A549 (cell line): ENCODE measurements at regions not wholly inside any gene's neighbourhood (a gene's known extent, or its start where the extent isn't known, plus 50 kb on each side); places are given as distances from the start of the nearest gene placed in this dataset.

ENCODE experiments used
- ATAC-seq, 2 experiments: fragments of 200-7000 bp in 1 of 2; fragments of >200 bp in 1 of 2; cut with Nextera tagmentation in 1 of 2; cut with Tn5 transposase in 1 of 2; 3 replicates each; pipeline versions ENCODE4 v1.8.0 to v1.9.1; 2018 to 2020; ENCODE audit warnings: mild to moderate bottlenecking in 1 of 2, moderate library complexity in 1 of 2
- CTCF ChIA-PET: fragments of 300-600 bp; sonication (Branson Sonifier 250); formaldehyde crosslinking; extraction: SDS; loops from one replicate; lab custom pipeline; 2021; ENCODE audit warnings: antibody characterized with exemption, inconsistent platforms; lab: Yijun Ruan, JAX
- POLR2A ChIA-PET: fragments of 350-600 bp; formaldehyde crosslinking; extraction: SDS; loops from one replicate; lab custom pipeline; 2021; ENCODE audit warnings: antibody characterized with exemption, inconsistent platforms; lab: Yijun Ruan, JAX
- DNase-seq, 2 experiments: peaks; one replicate each; pipeline versions ENCODE4 v3.0.0 to v3.0.0-alpha.2; 2011 to 2016; ENCODE audit warnings: low read depth in 1 of 2, low spot score in 1 of 2
- FAIRE-seq: peaks from 2 replicates; lab custom pipeline; 2011; peaks lifted over from hg19 to GRCh38; lab: Jason Lieb, UNC
- H3K27ac ChIP-seq, 2 experiments: fragments of >200 bp; sonication (Bioruptor Twin); formaldehyde crosslinking; 3 replicates each; pipeline ENCODE4 v1.5.1; 2016 to 2017
- H3K4me1 ChIP-seq: fragments of >200 bp; sonication (Bioruptor Twin); formaldehyde crosslinking; 3 replicates; pipeline ENCODE4 v1.6.1; 2016
- H3K4me2 ChIP-seq: fragments of >200 bp; sonication (Bioruptor Twin); formaldehyde crosslinking; 3 replicates; pipeline ENCODE4 v1.6.1; 2016
- H3K4me3 ChIP-seq: fragments of >200 bp; sonication (Bioruptor Twin); formaldehyde crosslinking; 3 replicates; pipeline ENCODE4 v1.5.1; 2016
- H3K9me3 ChIP-seq: fragments of >200 bp; sonication (Bioruptor Twin); formaldehyde crosslinking; 3 replicates; pipeline ENCODE4 v1.6.1; 2016
- ATOH8 ChIP-seq: fragments of 250-450 bp; sonication (Bioruptor Pico); IDR thresholded peaks from 2 replicates; pipeline ENCODE4 v1.5.0; 2020; ENCODE audit warnings: low read depth, mild to moderate bottlenecking, moderate library complexity
- BHLHE40 ChIP-seq: IDR thresholded peaks from 2 replicates; pipeline ENCODE4 v1.6.1; 2012; ENCODE audit warnings: low read depth, low read length, inconsistent platforms
- CBX8 ChIP-seq: fragments of 200-600 bp; sonication (generic); IDR thresholded peaks from 2 replicates; pipeline ENCODE4 v1.6.1; 2016
- CHD4 ChIP-seq: fragments of 200-600 bp; sonication (generic); IDR thresholded peaks from 2 replicates; pipeline ENCODE4 v1.6.1; 2016; ENCODE audit warnings: antibody characterized with exemption, mild to moderate bottlenecking, borderline replicate concordance
- EHF ChIP-seq: fragments of 250-450 bp; sonication (Bioruptor Pico); IDR thresholded peaks from 2 replicates; pipeline ENCODE4 v1.5.0; 2020; ENCODE audit warnings: mild to moderate bottlenecking
- FOSB ChIP-seq: fragments of 250-450 bp; sonication (Bioruptor Pico); IDR thresholded peaks from 2 replicates; pipeline ENCODE4 v1.5.0; 2020; ENCODE audit warnings: mild to moderate bottlenecking, moderate library complexity
- FOSL2 ChIP-seq, 2 experiments: fragments of 450-650 bp in 1 of 2; fragments of >200 bp in 1 of 2; sonication (Bioruptor Twin) in 1 of 2; formaldehyde crosslinking; IDR thresholded peaks; 2 replicates each; pipeline versions ENCODE4 v1.5.0 to v1.6.1; 2016 to 2020; ENCODE audit warnings: mild to moderate bottlenecking in 1 of 2, moderate library complexity in 1 of 2
- FOXS1 ChIP-seq: fragments of 250-450 bp; sonication (Bioruptor Pico); IDR thresholded peaks from 2 replicates; pipeline ENCODE4 v1.5.0; 2020; ENCODE audit warnings: mild to moderate bottlenecking, moderate library complexity
- GATA3 ChIP-seq: IDR thresholded peaks from 2 replicates; pipeline ENCODE4 v1.6.1; 2012; ENCODE audit warnings: borderline replicate concordance
- HEYL ChIP-seq: fragments of 250-450 bp; sonication (Bioruptor Pico); IDR thresholded peaks from 2 replicates; pipeline ENCODE4 v1.8.0; 2021; ENCODE audit warnings: mild to moderate bottlenecking, moderate library complexity
- HOXA7 ChIP-seq: fragments of 250-450 bp; sonication (Bioruptor Pico); IDR thresholded peaks from 2 replicates; pipeline ENCODE4 v1.5.0; 2020; ENCODE audit warnings: mild to moderate bottlenecking, moderate library complexity
- HOXB13 ChIP-seq: fragments of 250-450 bp; sonication (Bioruptor Pico); IDR thresholded peaks from 2 replicates; pipeline ENCODE4 v1.5.0; 2020; ENCODE audit warnings: low read depth, mild to moderate bottlenecking, moderate library complexity
- HOXB5 ChIP-seq: fragments of 250-450 bp; sonication (Bioruptor Pico); IDR thresholded peaks from 2 replicates; pipeline ENCODE4 v1.5.0; 2020; ENCODE audit warnings: mild to moderate bottlenecking, moderate library complexity
- JUN ChIP-seq, 2 experiments: fragments of >200 bp; sonication (Bioruptor Twin); formaldehyde crosslinking; IDR thresholded peaks; 2 replicates in 1 of 2; 3 replicates in 1 of 2; pipeline ENCODE4 v1.6.1; 2016 to 2017
- JUNB ChIP-seq: fragments of >200 bp; sonication (Bioruptor Twin); formaldehyde crosslinking; IDR thresholded peaks from 2 replicates; pipeline ENCODE4 v1.6.1; 2016
- KDM5A ChIP-seq: fragments of 200-600 bp; sonication (generic); IDR thresholded peaks from 2 replicates; pipeline ENCODE4 v1.6.1; 2016; ENCODE audit warnings: antibody characterized with exemption, mild to moderate bottlenecking
- MAZ ChIP-seq: fragments of 150-350 bp; IDR thresholded peaks from 2 replicates; pipeline ENCODE4 v1.6.1; 2014; ENCODE audit warnings: antibody characterized with exemption, low read depth, low read length, borderline replicate concordance
- NPAS2 ChIP-seq: fragments of 250-450 bp; sonication (Bioruptor Pico); IDR thresholded peaks from 2 replicates; pipeline ENCODE4 v1.8.0; 2022; ENCODE audit warnings: mild to moderate bottlenecking, moderate library complexity, borderline replicate concordance
- RARB ChIP-seq: fragments of 250-450 bp; sonication (Bioruptor Pico); IDR thresholded peaks from 2 replicates; pipeline ENCODE4 v1.8.0; 2021; ENCODE audit warnings: mild to moderate bottlenecking, moderate library complexity
- RCOR1 ChIP-seq: fragments of 150-350 bp; IDR thresholded peaks from 2 replicates; pipeline ENCODE4 v1.6.1; 2014; ENCODE audit warnings: antibody characterized with exemption, low read length, low read depth
- RFX5 ChIP-seq: fragments of 450-650 bp; IDR thresholded peaks from 2 replicates; pipeline ENCODE4 v1.7.1; 2014; ENCODE audit warnings: antibody characterized with exemption, mild to moderate bottlenecking, moderate library complexity
- RNF2 ChIP-seq: fragments of 200-600 bp; sonication (generic); IDR thresholded peaks from 2 replicates; pipeline ENCODE4 v1.6.1; 2016; ENCODE audit warnings: low read depth, mild to moderate bottlenecking, antibody characterized with exemption, moderate library complexity, borderline replicate concordance
- SREBF2 ChIP-seq: fragments of 450-650 bp; IDR thresholded peaks from 2 replicates; pipeline ENCODE4 v1.6.1; 2014; ENCODE audit warnings: mild to moderate bottlenecking, moderate library complexity
- ZNF302 ChIP-seq: fragments of 250-450 bp; sonication (Bioruptor Pico); IDR thresholded peaks from 2 replicates; pipeline ENCODE4 v1.9.0; 2021; ENCODE audit warnings: inconsistent platforms, mild to moderate bottlenecking, moderate library complexity
- ZSCAN20 ChIP-seq: fragments of 250-450 bp; sonication (Bioruptor Pico); IDR thresholded peaks from 2 replicates; pipeline ENCODE4 v1.8.0; 2022; ENCODE audit warnings: mild to moderate bottlenecking, moderate library complexity
- WGBS: methylation state at CpG from one replicate; pipeline ENCODE4 v1.1.6; 2017; ENCODE audit errors: missing lambda C conversion rate; 5-methylcytosine and 5-hydroxymethylcytosine counted together
- TF ChIP-seq, protein P1 (sequence below): fragments of >200 bp; sonication (Bioruptor Twin); formaldehyde crosslinking; IDR thresholded peaks from 3 replicates; pipeline ENCODE4 v1.5.1; 2016
- TF ChIP-seq, protein P2 (sequence below): IDR thresholded peaks from 2 replicates; pipeline ENCODE4 v1.6.1; 2012; ENCODE audit warnings: low read depth, borderline replicate concordance
- TF ChIP-seq, protein P3 (sequence below): fragments of 150-350 bp; IDR thresholded peaks from 2 replicates; pipeline ENCODE4 v1.6.1; 2014; ENCODE audit warnings: low read depth, mild to moderate bottlenecking, low read length

- TF ChIP-seq FOSL2 (IDR thresholded peaks at IDR 0.05) (no peak), FOSL2 (CRISPR knock-in tag; IDR thresholded peaks at IDR 0.05) (no peak), RARB (no peak)
Observed at GRCh38 chr6:71465096-71465495, 176.5 kb downstream of the OGFRL1 start (continued).

DNA sequence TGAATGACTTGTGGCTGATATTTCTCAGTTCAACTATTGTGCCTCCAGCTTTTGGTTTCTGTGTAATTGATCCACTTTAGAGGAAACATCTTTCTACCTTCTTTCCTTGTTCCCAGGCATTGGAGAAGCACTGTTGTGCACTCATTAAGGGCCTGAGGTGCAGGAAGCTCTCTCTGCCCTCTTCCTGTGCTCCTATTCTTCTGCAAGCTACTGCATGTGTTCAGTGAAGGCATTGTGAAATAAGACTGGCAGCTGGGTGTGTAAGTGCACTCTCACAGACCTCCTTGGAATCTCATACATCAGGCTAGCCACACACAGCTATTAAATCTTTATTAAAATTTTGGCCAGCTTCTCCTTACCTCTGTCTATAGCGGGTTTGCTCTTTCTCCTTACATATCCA is 177.8 kb downstream of the OGFRL1 start:
- Histone ChIP-seq H3K4me2 (no peak overlapping the region), H3K4me1 (no peaks in the 10 kb centered on the region), H3K27ac (no peak overlapping the region), H3K4me3 (no peak overlapping the region), H3K9me3 (peaks cover 13% of the 10 kb centered on the region; the same call in 1 of the 3 replicates)
- DNase-seq (no peak), ATAC-seq (no peak), FAIRE-seq (no peak)
- 82% methylated on average over 1 of the region's 1 CpG for WGBS
- ChIA-PET CTCF (interaction anchor here (0.6 kb wide), 1 partner anchor 22 kb away, joined by 3 read pairs; no protein-coding TSS in a partner anchor), POLR2A (no interaction called here)
- TF ChIP-seq HOXB5 (no peak), CHD4 (no peak), RFX5 (no peak), JUNB (no peak), FOXS1 (no peak), JUN (IDR thresholded peaks at IDR 0.05) (no peak), CBX8 (no peak), SREBF2 (no peak), NPAS2 (no peak), RCOR1 (no peak), KDM5A (no peak), HOXB13 (CRISPR knock-in tag) (no peak)
- TF ChIP-seq, all 56 proteins: peak for 0

GRCh38 chr6:71468038-71468437 is 179.4 kb downstream of the OGFRL1 start:
- POLR2A ChIA-PET, result no interaction called here
- DNase-seq, result no peak
- CTCF ChIA-PET, result interaction anchor here (1.1 kb wide), 1 partner anchor 8 kb away, joined by 3 read pairs; no protein-coding TSS in a partner anchor
- H3K4me1 ChIP-seq, result no peaks in the 10 kb centered on the region
- no peak overlapping the region for H3K4me2 ChIP-seq
- no peak for FAIRE-seq
- peaks cover 13% of the 10 kb centered on the region; the same call in 1 of the 3 replicates for H3K9me3 ChIP-seq
- TF ChIP-seq ZNF302, result no peak
- no peak for TF ChIP-seq FOSB
- no peak for TF ChIP-seq FOXS1
- TF ChIP-seq HOXA7, result no peak
- no peak for TF ChIP-seq HEYL
- TF ChIP-seq BHLHE40, result no peak
- no peak for TF ChIP-seq ZSCAN20 (CRISPR knock-in tag)
- no peak for TF ChIP-seq CBX8
- no peak for TF ChIP-seq EHF (CRISPR knock-in tag)
- no peak for TF ChIP-seq RCOR1
- TF ChIP-seq ATOH8 (CRISPR knock-in tag), result no peak
- no peak for TF ChIP-seq JUN (IDR thresholded peaks at IDR 0.05)
- TF ChIP-seq, all 56 proteins: peak for 0
- no peak for ATAC-seq
- Histone ChIP-seq H3K27ac (no peak overlapping the region), H3K4me3 (no peak overlapping the region)

DNA sequence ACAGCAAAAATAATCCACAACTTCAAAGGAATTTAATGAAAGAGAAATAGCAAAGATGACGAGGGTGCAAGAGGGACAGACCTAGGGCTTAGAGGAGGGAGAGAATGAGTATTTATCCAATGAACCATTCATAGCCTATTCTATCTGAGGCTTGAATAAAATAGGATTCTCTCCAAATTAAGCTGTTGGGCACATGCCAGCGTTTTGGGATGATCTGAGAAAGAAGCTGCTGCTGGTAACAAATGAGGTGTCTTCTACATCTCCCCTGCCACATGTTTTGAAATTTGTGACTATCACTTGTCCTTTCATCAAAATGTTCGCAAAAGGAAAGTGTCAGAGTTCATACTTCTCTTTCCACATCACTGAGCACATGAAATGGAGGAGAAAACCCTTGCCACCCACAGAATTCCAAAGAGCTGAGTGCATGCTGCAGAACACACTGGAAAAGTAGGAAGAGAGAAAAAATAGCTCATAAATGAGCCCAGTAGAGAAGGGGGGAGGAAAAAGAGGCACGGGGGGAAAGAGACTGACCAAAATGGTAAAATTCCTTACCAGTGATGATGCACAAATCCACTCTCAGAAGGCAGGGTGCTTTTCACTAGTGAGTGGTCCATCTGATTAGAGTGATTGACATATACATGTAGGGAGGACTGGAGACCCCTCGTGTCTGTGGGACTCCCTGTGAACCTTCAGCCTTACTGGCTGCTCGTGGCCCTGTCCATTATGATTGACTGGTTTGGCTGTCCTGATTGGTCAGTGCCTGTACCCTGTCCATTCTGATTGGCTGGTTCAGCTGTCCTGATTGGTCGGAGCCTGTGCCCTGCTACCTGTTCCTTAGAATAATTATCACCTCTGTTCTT is 180.5 kb downstream of the OGFRL1 start:
- WGBS, result 25% methylated on average over 7 of the region's 7 CpGs
- POLR2A ChIA-PET, result no interaction called here
- Histone ChIP-seq H3K27ac (no peak overlapping the region), H3K9me3 (peaks cover 13% of the 10 kb centered on the region; the same call in 1 of the 3 replicates), H3K4me1 (0 out of 3 replicates have a peak, but pooled peaks cover 4% of the 10 kb centered on the region), H3K4me2 (peak overlapping the region; percentile 21; the same call in 1 of the 3 replicates), H3K4me3 (no peak overlapping the region)
- DNase-seq (no peak), FAIRE-seq (no peak), ATAC-seq (no peak)
- CTCF ChIA-PET, result interaction anchor here (0.6 kb wide), 1 partner anchor 114 kb away, joined by 3 read pairs; no protein-coding TSS in a partner anchor
- TF ChIP-seq HEYL, result no peak
- TF ChIP-seq CHD4, result no peak
- TF ChIP-seq, protein P1, sequence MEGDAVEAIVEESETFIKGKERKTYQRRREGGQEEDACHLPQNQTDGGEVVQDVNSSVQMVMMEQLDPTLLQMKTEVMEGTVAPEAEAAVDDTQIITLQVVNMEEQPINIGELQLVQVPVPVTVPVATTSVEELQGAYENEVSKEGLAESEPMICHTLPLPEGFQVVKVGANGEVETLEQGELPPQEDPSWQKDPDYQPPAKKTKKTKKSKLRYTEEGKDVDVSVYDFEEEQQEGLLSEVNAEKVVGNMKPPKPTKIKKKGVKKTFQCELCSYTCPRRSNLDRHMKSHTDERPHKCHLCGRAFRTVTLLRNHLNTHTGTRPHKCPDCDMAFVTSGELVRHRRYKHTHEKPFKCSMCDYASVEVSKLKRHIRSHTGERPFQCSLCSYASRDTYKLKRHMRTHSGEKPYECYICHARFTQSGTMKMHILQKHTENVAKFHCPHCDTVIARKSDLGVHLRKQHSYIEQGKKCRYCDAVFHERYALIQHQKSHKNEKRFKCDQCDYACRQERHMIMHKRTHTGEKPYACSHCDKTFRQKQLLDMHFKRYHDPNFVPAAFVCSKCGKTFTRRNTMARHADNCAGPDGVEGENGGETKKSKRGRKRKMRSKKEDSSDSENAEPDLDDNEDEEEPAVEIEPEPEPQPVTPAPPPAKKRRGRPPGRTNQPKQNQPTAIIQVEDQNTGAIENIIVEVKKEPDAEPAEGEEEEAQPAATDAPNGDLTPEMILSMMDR, result no peak
- no peak for TF ChIP-seq HOXA7
- TF ChIP-seq MAZ, result no peak
- TF ChIP-seq NPAS2, result no peak
- TF ChIP-seq, protein P2, sequence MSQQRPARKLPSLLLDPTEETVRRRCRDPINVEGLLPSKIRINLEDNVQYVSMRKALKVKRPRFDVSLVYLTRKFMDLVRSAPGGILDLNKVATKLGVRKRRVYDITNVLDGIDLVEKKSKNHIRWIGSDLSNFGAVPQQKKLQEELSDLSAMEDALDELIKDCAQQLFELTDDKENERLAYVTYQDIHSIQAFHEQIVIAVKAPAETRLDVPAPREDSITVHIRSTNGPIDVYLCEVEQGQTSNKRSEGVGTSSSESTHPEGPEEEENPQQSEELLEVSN, result no peak
- TF ChIP-seq, protein P3, sequence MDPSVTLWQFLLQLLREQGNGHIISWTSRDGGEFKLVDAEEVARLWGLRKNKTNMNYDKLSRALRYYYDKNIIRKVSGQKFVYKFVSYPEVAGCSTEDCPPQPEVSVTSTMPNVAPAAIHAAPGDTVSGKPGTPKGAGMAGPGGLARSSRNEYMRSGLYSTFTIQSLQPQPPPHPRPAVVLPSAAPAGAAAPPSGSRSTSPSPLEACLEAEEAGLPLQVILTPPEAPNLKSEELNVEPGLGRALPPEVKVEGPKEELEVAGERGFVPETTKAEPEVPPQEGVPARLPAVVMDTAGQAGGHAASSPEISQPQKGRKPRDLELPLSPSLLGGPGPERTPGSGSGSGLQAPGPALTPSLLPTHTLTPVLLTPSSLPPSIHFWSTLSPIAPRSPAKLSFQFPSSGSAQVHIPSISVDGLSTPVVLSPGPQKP, result no peak
- no peak for TF ChIP-seq RARB
- no peak for TF ChIP-seq BHLHE40
- TF ChIP-seq RNF2, result no peak
- TF ChIP-seq GATA3, result no peak
